Left cardiac atrium (tissue), 4 donors: ENCODE measurements at regions not wholly inside any gene's neighbourhood (a gene's known extent, or its start where the extent isn't known, plus 50 kb on each side); places are given as distances from the start of the nearest gene placed in this dataset.

Experiments used
- ATAC-seq, 2 donors: fragments of 200-7000 bp; cut with Tn5 transposase; one replicate each; pipeline ENCODE4 v1.9.1; 2020; ENCODE audit warnings: mild to moderate bottlenecking in 2 of 2, moderate library complexity in 2 of 2
- DNase-seq: peaks from one replicate; pipeline ENCODE4 v3.0.0-alpha.2; 2020
- intact Hi-C, 2 donors: fragments of 100-400 bp; cut with DNase I; formaldehyde crosslinking; loops; one replicate each; pipeline versions ENCODE4 v1.14.1 to v1.15.1; 2022 to 2023
- donor health status: DM: no; HTN: yes; CAD: no.
- donor health status: DM: no; HTN: yes; CAD: no; lungs with severe emphysema.
- donor health status: DM: yes; HTN: yes; CAD: no.
- donor health status: Dilated cardiomyopathy.

DNA sequence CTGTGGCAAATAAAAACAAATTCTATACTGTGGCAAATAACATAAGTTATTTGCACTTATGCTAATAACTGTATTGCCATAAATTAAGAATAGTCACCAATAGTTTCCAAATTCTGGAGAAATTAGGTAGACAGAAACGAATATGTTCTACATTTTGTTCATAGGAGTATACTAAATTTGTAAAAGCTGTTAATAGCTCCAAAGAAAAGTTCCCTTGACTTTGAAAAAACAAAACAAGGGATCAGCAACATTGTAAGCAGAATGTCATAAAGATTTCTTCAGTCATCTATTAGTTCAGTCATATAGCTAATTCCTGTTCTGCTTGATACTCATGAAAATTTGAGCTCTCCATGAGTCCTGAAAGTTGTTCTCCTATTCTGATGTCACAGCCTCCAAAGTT, 1472.8 kb downstream of the C4orf33 start:
- DNase-seq (no peak), ATAC-seq (no peak)
- intact Hi-C loops = no loop called here

DNA sequence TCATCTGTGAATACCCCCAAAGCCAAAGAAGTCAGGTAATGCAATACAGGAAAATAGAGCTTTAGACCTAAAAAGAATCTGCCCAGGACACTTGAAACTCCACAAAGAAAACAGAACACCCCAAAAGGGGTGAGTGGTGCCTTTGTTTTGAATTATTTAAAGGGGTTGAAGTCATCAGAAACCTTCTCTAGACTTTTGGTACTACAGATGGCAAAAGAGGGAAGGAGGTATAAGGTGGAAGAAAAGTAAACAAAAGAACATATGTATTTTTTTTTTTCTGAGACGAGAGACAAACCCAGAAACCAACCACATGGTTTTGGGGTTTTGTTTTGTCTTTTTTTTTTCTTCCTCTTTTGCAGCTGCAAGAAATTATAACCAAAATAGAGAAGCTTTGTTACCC, 1477.8 kb downstream of the C4orf33 start:
- intact Hi-C loops = no loop called here
- no peak for ATAC-seq

DNA sequence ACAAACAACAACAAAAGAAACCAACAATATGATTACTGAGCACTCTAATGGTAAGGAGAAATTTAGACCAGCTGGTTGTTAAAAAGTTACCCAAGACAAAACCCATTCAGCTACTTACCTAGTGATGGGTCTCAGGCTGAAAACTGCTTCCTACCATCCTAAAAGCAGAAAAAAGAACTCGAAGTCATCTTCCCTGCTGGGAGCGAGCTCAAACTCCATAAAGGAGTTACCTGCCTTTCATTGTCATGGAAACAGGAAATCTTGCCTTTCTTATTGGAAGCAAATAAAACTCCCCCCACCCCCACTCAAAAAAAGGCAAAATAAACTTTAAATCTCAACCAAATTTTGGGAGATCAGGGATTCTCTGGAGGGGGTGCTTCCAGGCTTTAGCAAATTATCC, 1478.3 kb downstream of the C4orf33 start:
- intact Hi-C loops = no loop called here
- ATAC-seq = no peak
- no peak for DNase-seq

More for the DNA sequence above, 1477.8 kb downstream of the C4orf33 start:
- DNase-seq = no peak

DNA sequence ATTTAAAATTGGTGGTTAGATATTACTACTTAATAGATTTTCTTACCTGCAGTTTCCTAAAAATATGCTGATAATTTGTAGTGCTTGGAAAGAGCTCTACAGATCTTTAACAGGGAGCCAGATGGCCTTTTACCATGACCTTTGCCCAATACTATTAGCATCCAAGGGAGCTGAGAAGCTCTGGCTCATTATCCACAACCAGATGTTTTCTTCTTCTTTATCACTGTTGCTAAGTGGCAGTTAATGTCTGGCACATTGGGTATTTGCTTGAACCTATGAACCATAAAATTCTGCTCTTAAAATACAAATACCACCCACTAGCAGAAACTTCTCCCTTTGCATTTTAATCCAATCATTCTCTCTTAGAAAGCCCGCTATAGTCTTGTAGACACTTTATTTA, 1480.3 kb downstream of the C4orf33 start:
- ATAC-seq (no peak), DNase-seq (no peak)
- intact Hi-C loops = no loop called here

DNA sequence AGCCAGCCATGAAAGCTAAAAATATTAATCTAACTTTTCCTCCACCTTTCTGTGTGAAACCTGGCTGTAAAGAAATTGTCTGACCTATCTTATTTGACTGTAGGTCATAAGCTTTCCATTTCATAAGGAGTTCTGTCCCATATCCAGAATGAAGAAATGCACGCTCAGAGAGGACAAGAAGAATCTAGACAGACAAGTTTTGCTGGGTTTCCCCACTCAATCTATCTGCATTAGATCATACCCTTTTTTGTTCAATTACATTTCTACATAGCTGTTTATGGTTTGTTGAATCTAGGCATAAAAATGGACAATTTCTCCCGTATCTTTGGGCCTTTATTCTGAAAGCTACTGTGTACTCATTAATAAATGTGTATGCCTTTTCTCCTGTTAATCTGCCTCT, 1495.1 kb downstream of the C4orf33 start:
- intact Hi-C loops = no loop called here
- ATAC-seq = no peak
- DNase-seq = no peak

DNA sequence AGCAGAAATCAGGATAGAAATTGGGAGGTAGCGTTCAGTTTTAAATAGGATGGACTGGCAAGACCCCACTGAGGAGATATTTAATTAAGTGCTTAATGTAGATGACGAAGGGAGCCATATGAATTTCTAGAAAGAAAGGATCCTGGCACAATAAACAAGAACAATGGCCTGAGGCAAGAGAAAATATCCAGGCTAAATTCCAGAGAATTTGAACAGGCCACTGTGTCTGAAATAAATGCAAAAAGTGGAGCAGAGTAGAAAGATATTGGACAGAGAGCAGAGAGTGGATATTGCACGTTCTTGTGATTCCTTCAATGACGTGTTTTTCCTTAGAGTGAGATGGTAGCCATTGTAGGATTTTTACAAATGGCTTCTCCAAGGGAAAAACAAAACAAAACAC, 1504.8 kb downstream of the C4orf33 start:
- intact Hi-C loops = no loop called here
- no peak for ATAC-seq
- no peak for DNase-seq

DNA sequence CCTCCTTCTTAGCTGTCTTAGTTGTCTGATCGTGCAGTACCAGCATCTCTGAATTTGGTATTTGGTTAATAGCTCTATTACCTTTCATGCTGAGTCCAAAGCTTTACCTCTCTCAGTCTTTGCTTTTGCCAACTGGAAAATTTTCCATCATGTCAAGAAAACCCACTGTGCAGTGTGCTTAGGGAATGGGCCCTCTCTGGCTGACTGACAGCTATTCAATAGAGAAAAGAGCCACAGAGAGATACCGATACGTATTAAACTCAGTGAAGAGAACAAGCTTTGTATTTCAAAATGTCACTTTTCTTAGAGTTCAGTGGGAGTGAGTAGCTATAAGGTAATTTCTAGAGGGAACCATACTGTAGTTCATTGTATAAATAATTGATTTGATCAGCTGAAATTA, 1507.1 kb downstream of the C4orf33 start:
- intact Hi-C loops = no loop called here
- no peak for ATAC-seq
- DNase-seq = no peak

DNA sequence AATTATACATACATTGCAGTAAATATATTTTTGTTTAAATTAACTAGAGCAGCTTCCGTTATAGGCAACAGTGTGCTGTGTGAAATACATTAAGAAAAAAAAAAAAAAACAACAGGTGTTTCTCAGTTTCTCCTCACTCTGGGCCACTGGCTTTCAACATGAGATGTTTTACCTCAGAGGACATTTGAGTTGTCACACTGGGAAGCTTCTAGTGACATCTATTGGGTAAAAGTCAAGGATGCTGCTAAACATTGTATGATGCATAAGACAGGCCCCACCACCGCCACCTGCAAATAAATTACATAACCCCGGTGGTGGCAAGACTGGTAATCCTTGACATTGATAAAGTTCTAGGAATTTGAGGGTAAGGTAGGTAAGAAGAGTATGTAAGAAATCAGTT, 1512.2 kb downstream of the C4orf33 start:
- intact Hi-C loops = no loop called here
- no peak for DNase-seq
- no peak for ATAC-seq

DNA sequence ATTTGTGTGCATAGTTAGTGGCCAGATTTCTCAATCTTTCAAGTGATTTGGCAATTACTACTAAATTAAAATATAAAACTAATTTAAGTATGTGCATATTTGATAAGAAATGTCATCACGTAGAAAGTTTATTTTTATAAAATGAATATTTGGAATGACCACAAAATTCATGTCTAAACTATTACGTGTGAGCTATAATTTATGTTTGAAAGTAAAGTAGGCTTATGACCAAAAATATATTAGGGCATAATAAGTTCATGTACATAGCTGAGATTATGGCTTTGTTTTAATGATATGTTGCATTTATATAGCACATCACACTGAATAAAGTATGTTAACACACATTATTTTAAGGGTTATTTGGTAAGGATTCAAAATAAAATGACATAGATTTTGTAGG, 1532.6 kb downstream of the C4orf33 start:
- intact Hi-C loops = no loop called here
- DNase-seq = no peak
- no peak for ATAC-seq

DNA sequence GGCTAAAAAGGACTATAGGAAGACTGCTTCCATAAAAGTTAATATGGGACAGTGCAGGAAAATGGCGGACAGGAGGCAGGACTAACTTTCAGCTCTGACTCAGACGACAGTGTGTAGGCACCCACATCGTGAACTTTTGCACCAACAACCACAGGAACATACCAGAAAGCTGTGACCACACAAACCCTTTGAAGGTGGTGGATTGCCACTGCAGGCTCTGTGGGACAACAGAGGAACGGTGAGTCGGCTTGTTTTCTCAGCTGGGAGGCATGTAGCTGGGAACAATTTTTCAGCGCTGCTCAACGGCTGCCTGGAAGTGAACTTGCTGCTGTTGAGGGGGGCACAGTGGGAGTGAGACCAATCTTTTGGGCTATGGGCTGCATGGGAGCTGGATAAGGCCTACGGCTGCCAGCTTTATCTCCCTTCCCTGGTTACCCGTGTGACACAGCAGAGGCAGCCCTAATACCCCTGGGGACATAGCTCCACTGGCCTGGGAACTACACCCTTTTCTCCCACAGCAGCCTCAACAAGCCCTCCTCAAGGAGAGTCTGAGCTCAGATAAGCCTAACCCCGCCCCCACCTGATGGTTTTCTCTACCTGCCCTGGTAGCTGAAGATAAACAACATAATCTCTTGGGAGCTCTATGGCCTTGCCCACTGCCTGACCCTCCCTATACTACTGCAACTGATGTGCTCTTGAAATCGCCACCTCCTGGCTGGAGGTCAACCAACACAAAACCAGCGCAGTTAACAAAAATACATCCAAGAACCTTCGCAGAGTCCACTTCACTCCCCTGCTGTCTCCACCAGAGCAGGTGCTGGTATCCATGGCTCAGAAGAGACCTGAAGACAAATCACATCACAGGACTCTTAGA, 1537.0 kb downstream of the C4orf33 start:
- ATAC-seq (no peak), DNase-seq (no peak)
- intact Hi-C loops = no loop called here

DNA sequence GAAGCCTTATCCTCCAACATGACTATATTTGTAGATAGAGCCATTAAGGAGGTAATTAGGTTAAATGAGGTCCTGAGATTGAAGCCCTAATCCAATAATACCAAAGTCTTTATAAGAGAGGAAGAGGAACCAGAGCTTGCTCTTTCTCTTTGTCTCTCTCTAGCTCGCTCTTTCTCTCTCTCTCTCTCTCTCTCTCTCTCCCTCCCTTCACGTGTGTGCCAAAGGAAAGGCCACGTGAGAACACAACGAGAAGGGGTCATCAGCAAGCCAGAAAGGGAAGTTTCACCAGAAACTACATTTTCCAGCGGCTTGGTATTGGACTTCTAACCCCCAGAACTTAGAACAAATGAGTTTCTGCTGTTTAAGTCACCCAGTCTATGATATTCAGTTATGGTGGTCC, 1540.5 kb downstream of the C4orf33 start:
- DNase-seq (no peak), ATAC-seq (no peak)
- intact Hi-C loops = no loop called here

DNA sequence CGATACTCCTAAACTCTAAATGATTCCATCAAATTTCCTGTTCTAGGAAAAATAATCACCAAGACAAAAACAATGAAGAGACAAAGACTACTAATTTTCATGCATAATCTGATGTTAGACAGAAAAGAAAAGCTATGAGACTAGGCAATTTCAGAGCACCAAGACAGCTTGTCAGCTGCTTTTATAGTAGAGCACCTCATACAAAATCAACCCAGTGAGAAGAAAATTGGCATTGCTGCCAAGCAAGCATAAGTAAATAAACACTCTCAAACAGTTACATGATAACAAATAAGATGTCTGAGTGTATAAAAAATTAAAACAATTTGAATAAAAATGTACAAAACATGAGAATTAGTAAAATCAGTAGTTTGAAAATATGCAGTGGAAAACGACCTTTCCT, 1544.6 kb downstream of the C4orf33 start:
- ATAC-seq (no peak), DNase-seq (no peak)
- intact Hi-C loops = no loop called here

DNA sequence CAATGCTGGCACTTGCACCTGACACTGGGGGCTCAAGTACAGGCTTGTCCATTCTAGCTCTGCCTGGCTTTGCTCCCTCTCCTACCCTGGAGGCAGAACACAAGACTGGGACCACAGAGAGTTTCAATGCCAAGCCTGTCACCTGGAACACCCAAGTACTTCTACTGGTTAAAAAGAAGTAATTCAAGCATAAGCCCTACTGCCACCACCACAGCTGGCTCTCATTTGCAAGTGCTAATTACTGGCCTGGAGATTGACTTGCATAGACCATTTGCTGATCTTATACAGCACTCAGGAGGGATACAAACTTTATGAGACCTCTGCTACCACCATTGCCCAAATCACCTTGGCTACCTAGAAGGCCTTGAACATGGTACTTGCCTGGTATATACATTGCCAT, 1550.9 kb downstream of the C4orf33 start:
- intact Hi-C loops = no loop called here
- no peak for ATAC-seq

DNA sequence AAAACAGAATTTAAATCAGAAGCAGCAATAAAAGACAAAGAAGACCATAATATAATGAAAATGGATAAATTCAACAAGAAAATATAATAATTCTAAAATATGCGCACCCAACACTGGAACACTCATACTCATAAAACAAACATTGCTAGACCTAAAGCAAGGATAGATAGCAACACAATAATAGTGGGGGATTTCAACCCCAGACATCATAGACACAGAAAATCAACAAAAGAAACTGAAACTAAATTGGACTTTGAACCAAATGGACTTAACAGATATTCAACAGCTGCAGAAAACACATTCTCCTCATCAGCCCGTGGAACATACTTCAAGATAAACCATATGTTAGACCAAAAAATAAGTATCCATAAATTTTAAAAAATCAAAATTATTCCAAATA, 1552.6 kb downstream of the C4orf33 start:
- DNase-seq (no peak), ATAC-seq (no peak)
- intact Hi-C loops = no loop called here

More for the DNA sequence above, 1550.9 kb downstream of the C4orf33 start:
- no peak for DNase-seq

DNA sequence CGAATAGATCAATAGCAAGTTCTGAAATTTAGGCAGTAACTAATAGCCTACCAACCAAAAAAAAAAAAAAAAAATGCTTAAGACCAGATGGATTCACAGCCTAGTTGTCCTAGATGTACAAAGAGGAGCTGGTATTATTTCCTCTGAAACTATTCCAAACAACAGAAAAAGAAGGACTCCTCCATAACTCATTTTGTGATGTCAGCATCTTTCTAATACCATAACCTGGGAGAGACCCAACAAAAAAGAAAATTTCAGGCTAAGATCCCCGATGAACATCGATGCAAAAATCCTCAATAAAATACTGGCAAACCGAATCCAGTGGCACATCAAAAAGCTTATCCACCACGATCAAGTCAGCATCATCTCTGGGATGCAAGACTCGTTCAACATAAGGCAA, 1557.9 kb downstream of the C4orf33 start:
- DNase-seq = no peak
- ATAC-seq = no peak
- intact Hi-C loops = no loop called here

DNA sequence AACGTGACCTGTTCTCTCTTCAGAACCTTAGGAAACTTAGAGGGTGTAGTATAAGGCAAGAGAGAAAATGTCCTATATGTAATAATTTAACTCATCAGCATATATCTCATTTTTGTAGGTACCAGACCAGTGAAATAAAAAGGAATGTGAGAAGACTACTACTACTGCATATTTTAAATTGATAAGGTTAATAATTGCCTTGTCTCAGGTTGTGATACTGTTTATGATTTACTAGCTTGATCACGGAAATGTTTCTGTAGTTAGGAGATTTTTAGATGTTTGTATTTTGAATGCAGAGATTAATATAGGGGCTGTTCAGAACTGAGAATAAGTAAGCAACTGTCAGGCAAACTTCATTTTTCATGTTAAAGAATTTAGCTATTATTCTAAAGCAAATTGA, 1563.4 kb downstream of the C4orf33 start:
- intact Hi-C loops = no loop called here
- DNase-seq = no peak
- ATAC-seq = no peak

DNA sequence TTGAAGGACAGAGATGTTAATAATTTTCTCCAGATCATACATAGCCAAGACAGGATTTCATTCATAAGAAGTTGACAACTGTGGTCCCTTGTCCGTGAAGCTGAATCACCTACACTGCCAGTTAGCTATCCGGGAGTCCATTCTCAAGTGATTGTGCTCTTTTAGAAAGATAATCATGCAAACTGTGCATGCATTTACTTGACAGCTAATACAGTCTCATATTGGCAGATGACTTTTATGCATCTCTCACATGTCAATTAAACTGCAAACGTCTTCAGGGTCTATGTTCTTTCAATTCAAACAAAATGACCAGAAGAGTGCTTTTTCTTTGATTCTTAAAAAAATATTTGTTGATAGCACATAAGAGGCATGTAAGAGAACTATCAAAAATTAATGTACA, 1572.9 kb downstream of the C4orf33 start:
- DNase-seq (no peak), ATAC-seq (no peak)
- intact Hi-C loops = no loop called here

DNA sequence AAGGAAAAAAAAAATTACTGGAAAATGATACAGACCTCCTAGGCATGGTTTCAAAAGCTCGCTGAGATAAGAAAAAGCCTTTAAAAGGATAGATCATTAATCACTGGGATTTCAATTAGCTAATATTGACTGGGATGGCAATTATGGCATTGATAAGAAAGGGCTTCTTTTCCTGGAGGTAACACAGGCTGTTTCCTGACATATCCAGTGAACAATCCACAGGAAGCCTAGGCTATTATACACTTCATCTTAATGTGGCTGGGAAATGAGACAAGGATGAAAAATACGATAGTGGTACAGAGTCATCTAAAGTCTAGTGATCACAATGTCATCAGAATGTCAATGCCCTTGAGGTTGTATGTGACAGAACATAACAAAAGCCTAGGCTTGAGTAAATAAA, 1579.3 kb downstream of the C4orf33 start:
- ATAC-seq = no peak
- DNase-seq = no peak
- intact Hi-C loops = no loop called here

DNA sequence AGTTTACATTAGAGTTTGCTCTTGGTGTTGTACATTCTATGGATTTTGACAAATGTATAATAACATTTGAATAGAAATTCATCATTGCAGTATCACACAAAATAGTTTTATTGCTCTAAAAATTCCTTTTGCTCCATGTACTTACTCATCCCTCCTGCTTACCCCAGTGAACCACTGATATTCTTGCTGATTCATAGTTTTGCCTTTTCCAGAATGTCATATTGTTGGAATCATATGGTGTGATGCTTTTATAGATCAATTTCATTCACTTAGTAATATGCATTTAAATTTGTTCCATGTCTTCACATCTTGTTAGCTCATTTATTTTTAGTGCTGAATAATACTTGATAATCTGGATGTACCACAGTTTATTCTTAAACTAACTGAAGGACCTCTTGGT, 1593.2 kb downstream of the C4orf33 start:
- intact Hi-C loops = no loop called here

DNA sequence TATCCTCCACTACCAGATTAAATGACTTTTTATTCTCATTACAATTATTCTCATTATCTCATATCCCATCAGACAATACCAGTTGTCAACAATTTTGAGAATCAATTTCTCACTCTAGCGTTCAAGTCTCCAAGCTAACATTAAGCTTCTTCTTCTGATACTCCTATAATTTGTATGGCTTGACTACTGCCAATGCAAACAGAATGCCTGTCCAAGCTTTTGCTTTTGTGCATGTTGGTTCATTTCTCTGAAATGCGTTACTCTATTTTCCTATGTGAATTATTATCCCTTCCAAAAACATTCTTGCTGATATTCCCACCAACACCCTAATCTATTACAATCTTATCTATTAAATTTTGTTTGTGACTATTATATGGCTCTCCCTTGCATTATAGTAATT, 1602.3 kb downstream of the C4orf33 start:
- no peak for ATAC-seq

More for the DNA sequence above, 1593.2 kb downstream of the C4orf33 start:
- DNase-seq = no peak
- ATAC-seq = no peak

DNA sequence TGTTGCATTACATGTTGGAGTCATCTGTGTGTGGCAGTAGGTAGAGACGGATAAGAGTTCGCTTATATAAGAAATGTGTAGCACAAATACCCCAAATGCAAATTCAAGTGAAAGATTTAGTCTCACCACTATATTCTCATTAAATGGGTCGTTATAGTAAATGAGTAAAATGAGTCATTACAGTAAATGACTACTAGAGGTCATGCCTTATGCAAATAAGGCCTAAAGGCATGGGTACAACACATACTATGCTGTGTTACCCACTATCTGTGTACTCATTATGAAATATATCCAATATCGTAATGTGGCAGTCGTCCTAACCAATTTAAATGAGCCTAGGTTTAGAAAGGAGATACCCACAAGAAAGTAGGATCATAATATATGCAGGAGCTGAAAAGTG, 1603.1 kb downstream of the C4orf33 start:
- ATAC-seq = no peak
- intact Hi-C loops = no loop called here

More for the DNA sequence above, 1602.3 kb downstream of the C4orf33 start:
- no peak for DNase-seq
- intact Hi-C loops = no loop called here

More for the DNA sequence above, 1603.1 kb downstream of the C4orf33 start:
- DNase-seq = no peak
